ENCODE measurements at regions not wholly inside any gene's neighbourhood (a gene's known extent, or its start where the extent isn't known, plus 50 kb on each side); places are given as distances from the start of the nearest gene placed in this dataset.
"Not testable (repeated sequence)": the region's sequence is repeated elsewhere in the genome, so short reads cannot be mapped to it uniquely, and the experiment has no call there.

GRCh38 chr13:57784633-57785032, 153.1 kb downstream of the PCDH17 start:
- no peak for DNase-seq

GRCh38 chr13:57787058-57787791, 155.7 kb downstream of the PCDH17 start:
- no peak for DNase-seq

GRCh38 chr13:57799624-57800023, 168.1 kb downstream of the PCDH17 start:
- DNase-seq = no peak

GRCh38 chr13:57813651-57814050, 182.1 kb downstream of the PCDH17 start:
- DNase-seq = no peak

GRCh38 chr13:57815600-57815999, 184.1 kb downstream of the PCDH17 start:
- DNase-seq = no peak

GRCh38 chr13:57820924-57821323, 189.4 kb downstream of the PCDH17 start:
- no peak for DNase-seq

- DNase-seq = peak; percentile 55
These were observed 192.2 kb downstream of the PCDH17 start for GRCh38 chr13:57823704-57824103.

- DNase-seq = no peak
These were observed 192.6 kb downstream of the PCDH17 start for GRCh38 chr13:57824121-57824520.

- DNase-seq = no peak
These were observed 193.5 kb downstream of the PCDH17 start for GRCh38 chr13:57825066-57825465.

GRCh38 chr13:57829496-57829895, 198.0 kb downstream of the PCDH17 start:
- DNase-seq = no peak

GRCh38 chr13:57832187-57832586, 200.6 kb downstream of the PCDH17 start:
- DNase-seq = no peak

- DNase-seq = no peak
These were observed 206.3 kb downstream of the PCDH17 start for GRCh38 chr13:57837801-57838200.

- no peak for DNase-seq
These were observed 212.0 kb downstream of the PCDH17 start for GRCh38 chr13:57843521-57843920.

GRCh38 chr13:57846600-57847173, 215.1 kb downstream of the PCDH17 start:
- no peak for DNase-seq

GRCh38 chr13:57857945-57858344, 226.4 kb downstream of the PCDH17 start:
- no peak for DNase-seq

- no peak for DNase-seq
These were observed 226.8 kb downstream of the PCDH17 start for GRCh38 chr13:57858376-57858775.

- DNase-seq = no peak
These were observed 231.3 kb downstream of the PCDH17 start for GRCh38 chr13:57862879-57863278.

GRCh38 chr13:57865600-57866294, 234.2 kb downstream of the PCDH17 start:
- no peak for DNase-seq

- no peak for DNase-seq
These were observed 243.0 kb downstream of the PCDH17 start for GRCh38 chr13:57874530-57874929.

GRCh38 chr13:57877601-57878000, 246.1 kb downstream of the PCDH17 start:
- no peak for DNase-seq

GRCh38 chr13:57878291-57878690, 246.7 kb downstream of the PCDH17 start:
- no peak for DNase-seq

GRCh38 chr13:57897225-57897624, 265.7 kb downstream of the PCDH17 start:
- DNase-seq = no peak

- DNase-seq = no peak
These were observed 267.6 kb downstream of the PCDH17 start for GRCh38 chr13:57899096-57899495.

- not testable (repeated sequence) for DNase-seq
These were observed 278.3 kb downstream of the PCDH17 start for GRCh38 chr13:57909833-57910232.

Measured in islet precursor cell (in vitro differentiated cells).